NOMO-1 treated with dmso at 0.1 percent for 144 hours (cell line): ENCODE measurements at regions not wholly inside any gene's neighbourhood (a gene's known extent, or its start where the extent isn't known, plus 50 kb on each side); places are given as distances from the start of the nearest gene placed in this dataset.
"Not testable (repeated sequence)": the region's sequence is repeated elsewhere in the genome, so short reads cannot be mapped to it uniquely, and the experiment has no call there.

Experiments used
- DNase-seq: peaks from one replicate; lab custom pipeline; 2025; ENCODE audit not compliant: unreplicated experiment; lab: John Stamatoyannopoulos, UW

DNA sequence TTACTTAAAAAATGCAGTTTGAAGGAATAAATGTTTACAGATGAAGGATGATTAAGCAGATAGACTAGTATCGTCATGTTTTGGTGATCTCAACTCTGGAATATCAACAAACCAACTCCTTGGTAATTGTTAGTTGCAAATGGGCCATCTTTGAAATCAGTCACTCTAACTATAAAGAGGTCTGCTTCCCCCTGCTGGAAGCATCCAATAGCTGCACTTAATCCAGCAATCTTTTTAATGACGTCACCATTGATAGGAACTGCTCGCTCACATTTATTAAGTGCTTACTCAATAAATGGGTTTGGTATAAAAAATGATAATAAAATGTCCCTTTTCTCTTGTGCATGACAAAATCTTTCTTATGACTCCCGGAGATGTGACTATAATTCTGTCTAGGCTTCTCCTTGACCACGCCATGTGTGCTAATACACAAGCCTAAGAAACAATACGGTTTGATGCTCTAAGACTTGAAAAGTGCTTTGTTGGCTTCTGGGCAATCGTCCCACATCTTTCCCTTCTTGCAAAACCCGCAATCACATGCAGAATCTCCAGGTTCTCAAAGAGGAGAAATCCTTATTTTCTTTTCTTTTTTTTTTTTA lies 227.6 kb upstream of the POU1F1 start:
- peak; percentile 2 for DNase-seq

- DNase-seq = no peak
Observed at GRCh38 chr3:87501076-87501475, 224.7 kb upstream of the POU1F1 start.

GRCh38 chr3:87498358-87499080 lies 222.1 kb upstream of the POU1F1 start:
- DNase-seq = no peak

DNA sequence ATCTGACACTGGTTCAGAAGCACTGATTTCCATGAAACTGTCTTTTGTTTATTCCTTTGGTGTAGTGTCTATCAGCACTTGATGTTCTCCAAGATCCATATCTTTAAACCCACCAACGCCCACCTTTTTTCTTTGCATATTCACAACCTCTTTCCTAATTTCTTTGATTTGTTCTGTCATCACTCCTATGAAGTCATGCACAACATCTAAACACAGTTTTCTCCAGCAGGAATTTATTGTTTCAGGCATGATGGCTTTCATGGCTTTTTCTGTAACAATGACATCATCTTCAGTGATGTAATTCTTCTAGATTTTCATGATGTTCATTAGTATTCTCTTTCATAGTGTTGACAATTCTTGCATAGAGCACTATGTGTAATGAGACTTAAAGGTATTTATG lies 219.6 kb upstream of the POU1F1 start:
- DNase-seq = no peak

- DNase-seq = no peak
Observed at GRCh38 chr3:87494264-87494663, 217.9 kb upstream of the POU1F1 start.

DNA sequence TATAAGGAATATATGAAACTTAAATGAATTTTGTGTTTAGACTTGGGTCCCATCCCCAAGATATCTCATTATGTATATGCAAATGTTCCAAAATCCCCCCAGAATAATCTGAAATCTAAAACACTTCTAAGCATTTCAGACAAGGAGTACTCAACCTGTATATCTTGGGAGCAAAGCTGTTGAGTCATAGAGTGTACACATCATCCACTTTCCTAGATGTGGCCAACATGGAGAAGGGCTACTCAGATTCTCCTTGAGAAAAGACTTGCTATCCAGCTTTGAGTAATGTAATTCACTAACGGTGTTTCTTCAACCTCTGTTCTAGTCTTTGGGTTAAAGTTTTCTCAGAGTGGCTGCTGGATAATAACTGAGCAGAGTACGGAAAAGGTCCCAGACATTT lies 215.5 kb upstream of the POU1F1 start:
- DNase-seq = no peak

GRCh38 chr3:87489892-87490291 lies 213.5 kb upstream of the POU1F1 start:
- no peak for DNase-seq

DNA sequence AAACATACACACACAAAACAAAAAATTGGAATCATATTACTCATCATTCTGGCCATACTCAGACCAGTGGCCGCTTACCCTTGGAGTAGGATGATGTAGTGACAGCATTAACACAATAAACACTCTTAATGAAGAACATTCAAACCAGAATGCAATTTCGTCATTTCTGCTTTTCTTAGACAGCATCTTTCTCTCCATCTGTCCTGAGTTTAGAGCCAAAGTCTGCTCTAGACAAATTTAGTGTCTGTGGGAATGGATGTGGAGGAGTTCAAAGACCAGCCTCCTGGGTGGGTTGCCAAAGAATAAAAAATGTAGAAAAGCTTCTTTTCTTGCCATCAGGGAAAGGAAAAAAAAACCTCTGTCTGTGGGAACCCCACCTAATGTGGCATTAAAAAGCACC lies 212.4 kb upstream of the POU1F1 start:
- no peak for DNase-seq

DNA sequence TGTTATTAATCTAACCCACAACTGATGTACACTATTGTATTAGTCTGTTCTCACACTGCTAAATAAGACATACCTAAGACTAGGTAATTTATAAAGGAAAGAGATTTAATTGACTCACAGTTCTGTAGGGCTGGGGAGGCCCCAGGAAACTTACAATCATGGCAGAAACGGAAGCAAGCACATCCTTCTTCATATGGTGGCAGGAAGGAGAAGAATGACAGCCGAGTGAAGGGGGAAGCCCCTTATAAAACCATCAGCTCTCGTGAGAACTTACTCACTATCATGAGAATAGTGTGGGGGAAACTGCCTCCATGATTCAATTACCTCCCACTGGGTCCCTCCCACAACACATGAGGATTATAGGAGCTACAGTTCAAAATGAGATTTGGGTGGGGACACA lies 210.3 kb upstream of the POU1F1 start:
- DNase-seq = not testable (repeated sequence)

- DNase-seq = no peak
Observed at GRCh38 chr3:87486115-87486514, 209.7 kb upstream of the POU1F1 start.

DNA sequence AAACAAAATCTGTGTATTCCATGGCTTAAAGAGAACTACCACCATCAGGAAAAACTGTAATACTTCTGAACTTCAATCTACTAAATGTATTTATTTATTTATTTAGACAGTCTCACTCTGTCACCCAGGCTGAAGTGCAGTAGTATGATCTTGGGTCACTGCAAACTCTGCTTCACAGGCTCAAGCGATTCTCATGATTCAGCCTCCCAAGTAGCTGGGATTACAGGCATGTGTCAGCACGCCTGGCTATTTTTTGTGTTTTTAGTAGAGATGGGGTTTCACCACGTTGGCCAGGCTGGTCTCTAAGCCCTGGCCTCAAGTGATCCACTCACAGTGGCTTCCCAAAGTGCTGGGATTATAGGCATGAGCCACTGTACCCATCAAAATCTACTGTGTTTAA lies 202.3 kb upstream of the POU1F1 start:
- DNase-seq = no peak

DNA sequence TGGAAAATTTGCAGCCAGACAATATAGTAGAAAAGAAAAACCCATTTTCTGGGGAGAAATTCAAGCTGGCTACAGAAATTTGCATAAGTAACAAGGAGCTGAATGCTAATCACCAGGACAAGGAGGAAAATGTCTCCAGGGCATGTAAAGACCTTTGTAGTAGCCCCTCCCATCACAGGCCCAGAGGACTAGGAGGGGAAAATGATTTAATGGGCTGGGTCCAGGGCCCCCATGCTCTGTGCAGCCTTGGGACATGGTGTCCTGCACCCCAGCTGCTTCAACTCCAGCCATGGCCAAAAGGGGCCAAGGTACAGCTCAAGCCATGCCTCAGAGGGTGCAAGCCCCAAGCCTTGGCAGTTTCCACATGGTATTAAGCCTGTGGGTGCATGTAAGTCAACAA lies 197.6 kb upstream of the POU1F1 start:
- DNase-seq = no peak

DNA sequence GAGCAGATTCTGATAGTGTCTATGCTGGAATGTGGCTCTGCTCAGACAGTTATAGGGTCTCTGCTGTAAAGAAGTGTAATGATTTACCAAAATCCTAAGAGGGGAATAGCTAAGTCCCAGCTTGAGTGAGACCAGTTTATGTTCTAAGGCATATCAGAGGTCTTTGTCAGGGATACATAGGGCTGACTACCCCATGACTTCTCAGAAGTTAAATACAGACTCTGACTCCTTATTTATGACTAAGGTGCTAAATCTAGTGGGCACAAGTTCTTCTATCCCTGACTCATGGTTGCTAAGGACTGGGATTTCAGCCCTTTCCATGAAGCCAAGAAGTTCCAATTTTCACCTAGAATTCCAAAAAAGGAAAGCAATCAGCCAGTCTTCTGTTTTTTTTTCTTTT lies 192.6 kb upstream of the POU1F1 start:
- no peak for DNase-seq

DNA sequence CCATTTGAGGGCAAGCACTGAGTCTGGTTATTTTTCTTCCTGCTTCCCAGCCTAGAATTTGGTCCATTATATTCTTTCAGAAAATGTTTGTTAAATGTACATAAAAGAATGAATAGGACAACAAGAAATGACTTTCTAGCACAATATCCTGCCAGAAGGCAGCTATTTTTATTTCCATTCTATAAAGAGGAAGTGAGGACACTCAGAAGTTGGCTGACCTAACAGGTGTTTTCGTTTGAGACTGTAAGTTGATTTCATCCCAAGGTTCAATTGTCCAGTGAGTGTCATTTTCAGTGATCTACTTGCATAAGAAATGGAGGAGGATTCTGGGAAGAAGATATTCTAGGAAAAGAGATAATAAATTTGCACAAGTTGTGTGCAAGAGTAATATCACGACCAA lies 191.9 kb upstream of the POU1F1 start:
- no peak for DNase-seq

- DNase-seq = no peak
Observed at GRCh38 chr3:87462228-87462627, 185.8 kb upstream of the POU1F1 start.

GRCh38 chr3:87461443-87461842 lies 185.1 kb upstream of the POU1F1 start:
- DNase-seq = no peak

DNA sequence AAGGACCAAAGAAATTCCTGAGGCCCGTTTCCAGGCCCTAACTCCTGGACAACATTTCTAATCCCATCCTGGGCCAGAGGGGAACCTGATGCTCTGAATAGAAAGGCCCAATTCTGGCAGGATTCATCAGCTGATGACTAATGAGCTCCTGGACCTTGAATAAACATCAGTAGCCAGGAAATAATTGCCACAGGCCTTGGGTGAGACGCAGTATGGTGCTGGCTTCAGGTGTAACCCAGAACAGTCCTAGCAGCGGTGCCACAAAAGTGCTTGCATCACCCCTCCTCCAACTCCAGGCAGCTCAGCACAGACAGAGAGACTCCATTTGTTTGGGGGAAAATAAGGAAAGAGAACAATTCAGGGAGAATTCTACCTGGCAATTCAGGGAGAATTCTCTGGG lies 184.7 kb upstream of the POU1F1 start:
- DNase-seq = no peak

DNA sequence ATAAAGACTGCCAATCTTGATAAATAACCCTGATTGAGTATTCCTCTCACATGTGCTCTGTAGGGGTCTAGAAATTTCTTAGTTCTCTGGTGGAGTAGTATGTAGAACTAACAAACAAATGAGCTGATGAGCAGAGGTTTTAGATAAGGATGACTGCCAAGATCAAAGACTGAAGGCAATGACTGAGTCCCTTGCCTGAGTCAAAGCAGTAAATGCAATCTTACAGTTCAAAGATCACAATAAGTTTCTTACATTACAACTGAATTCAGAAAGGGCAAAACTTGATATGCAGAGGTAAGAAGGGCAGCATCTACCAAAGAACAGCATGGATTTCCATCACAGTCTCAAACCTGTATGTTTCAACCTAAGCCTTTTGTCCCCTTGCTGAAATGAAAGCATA lies 172.2 kb upstream of the POU1F1 start:
- DNase-seq = no peak

- DNase-seq = no peak
Observed at GRCh38 chr3:87446849-87447387, 170.5 kb upstream of the POU1F1 start.

DNA sequence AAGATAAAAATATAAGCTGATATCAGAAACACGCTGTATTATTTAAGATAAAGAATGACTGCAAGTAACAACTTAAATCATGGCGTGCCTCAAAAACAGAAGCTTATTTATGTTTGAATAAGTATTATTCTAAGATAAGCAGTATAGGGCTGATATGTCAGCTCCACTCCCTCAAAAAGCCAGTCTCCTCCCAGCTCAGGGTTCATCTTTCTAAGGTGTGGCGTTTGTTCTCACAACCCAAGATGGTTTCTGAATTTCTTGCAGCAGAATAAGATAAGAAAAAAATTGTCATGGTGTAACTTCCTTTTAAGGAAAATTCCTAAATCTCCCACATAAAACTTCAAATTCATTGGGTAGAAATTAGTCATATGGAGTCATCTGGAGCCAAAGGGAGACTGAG lies 166.1 kb upstream of the POU1F1 start:
- DNase-seq = no peak

DNA sequence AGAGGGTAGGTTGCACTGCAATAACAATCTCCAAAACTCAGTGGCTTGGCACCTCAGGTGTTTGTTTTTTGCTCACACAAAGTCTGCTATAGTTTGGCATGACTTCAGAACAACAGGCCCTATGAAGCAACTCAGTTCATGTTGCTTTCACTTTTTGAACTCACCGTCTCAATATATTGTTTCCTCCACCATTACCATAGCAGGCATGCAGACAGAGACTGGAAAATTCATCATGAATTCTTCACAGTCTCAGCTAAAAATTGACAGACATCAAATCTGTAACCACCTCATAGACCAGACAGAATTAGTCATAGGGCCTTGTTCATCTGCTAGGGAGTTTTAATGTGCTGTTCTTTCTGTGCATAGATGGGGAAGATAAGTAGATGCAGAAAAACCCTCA lies 161.4 kb upstream of the POU1F1 start:
- no peak for DNase-seq

DNA sequence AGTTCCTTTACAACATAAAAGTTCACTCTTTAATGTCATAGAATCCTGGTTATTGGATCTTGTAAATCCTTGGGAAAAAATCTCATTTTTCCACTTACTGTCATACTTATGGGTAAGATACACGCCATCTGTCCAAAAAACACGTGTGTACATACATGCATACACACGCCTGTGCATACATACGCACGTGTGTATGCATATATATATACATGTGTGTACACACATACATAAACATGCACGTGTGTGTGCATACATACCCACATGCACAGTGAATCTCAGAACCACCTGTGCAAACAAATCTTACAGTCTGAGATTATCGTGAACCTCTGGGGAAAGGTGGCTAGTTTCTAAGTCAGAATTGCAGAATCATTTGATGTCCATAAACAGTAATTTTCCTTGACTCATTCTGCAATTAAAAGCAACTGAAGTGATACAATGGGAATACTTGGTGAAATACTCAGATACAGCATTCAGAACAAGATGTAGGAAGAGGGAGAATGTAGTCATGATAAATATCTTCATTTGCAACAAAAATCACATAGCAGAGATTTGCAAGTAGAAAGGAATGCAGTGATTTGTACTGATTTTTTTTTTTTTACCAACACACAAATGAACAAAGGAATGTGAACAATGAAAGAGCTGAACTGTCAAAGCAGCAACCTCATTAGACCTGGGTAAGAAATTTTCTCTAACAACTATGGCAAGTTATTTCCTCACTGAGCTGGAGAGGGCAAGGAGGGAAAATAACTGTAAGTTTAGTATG lies 160.6 kb upstream of the POU1F1 start:
- DNase-seq = no peak
